IPS-NIHi11 (cell line): ENCODE measurements at regions not wholly inside any gene's neighbourhood (a gene's known extent, or its start where the extent isn't known, plus 50 kb on each side); places are given as distances from the start of the nearest gene placed in this dataset.

Source experiments
- DNase-seq: peaks from one replicate; pipeline ENCODE4 v3.0.0; 2012; ENCODE audit warnings: mixed read lengths, low spot score

- no peak for DNase-seq
Observed at GRCh38 chr20:56175884-56176283, 72.6 kb upstream of the MC3R start.

GRCh38 chr20:56178219-56178618 lies 70.3 kb upstream of the MC3R start:
- peak; percentile 16 for DNase-seq

- DNase-seq: no peak
Observed at GRCh38 chr20:56179051-56179450, 69.5 kb upstream of the MC3R start.

- DNase-seq: no peak
Observed at GRCh38 chr20:56181583-56181982, 66.9 kb upstream of the MC3R start.

- DNase-seq: peak; percentile 40
Observed at GRCh38 chr20:56187534-56188165, 60.9 kb upstream of the MC3R start.

- no peak for DNase-seq
Observed at GRCh38 chr20:56194042-56194441, 54.5 kb upstream of the MC3R start.

GRCh38 chr20:56195946-56196345 lies 52.6 kb upstream of the MC3R start:
- no peak for DNase-seq
